NT2/D1 (cell line): ENCODE measurements at regions not wholly inside any gene's neighbourhood (a gene's known extent, or its start where the extent isn't known, plus 50 kb on each side); places are given as distances from the start of the nearest gene placed in this dataset.
"Not testable (repeated sequence)": the region's sequence is repeated elsewhere in the genome, so short reads cannot be mapped to it uniquely, and the experiment has no call there.

Experiments used
- DNase-seq: peaks from one replicate; pipeline ENCODE4 v3.0.0-alpha.2; 2011; ENCODE audit warnings: low read depth, low spot score
- H3K27me3 ChIP-seq: 2 replicates; pipeline ENCODE4 v1.6.0; 2011; ENCODE audit warnings: mild to moderate bottlenecking; ENCODE audit not compliant: insufficient read length, insufficient read depth
- H3K36me3 ChIP-seq: 2 replicates; pipeline ENCODE4 v1.6.1; 2011; ENCODE audit warnings: mild to moderate bottlenecking, low read length, mixed read lengths; ENCODE audit not compliant: insufficient read depth, insufficient read length
- H3K4me1 ChIP-seq: 2 replicates; pipeline ENCODE4 v1.5.1; 2011; ENCODE audit not compliant: insufficient read depth, insufficient read length
- H3K4me3 ChIP-seq: 2 replicates; pipeline ENCODE4 v1.5.1; 2011; ENCODE audit warnings: low read depth; ENCODE audit not compliant: insufficient read length
- H3K9ac ChIP-seq: 2 replicates; pipeline ENCODE4 v1.6.0; 2011; ENCODE audit warnings: low read depth; ENCODE audit not compliant: insufficient read length
- H3K9me3 ChIP-seq: 2 replicates; pipeline ENCODE4 v1.5.1; 2011; ENCODE audit warnings: mild to moderate bottlenecking, low read length; ENCODE audit not compliant: insufficient read depth
- SUZ12 ChIP-seq: IDR thresholded peaks from 2 replicates; pipeline ENCODE4 v1.6.1; 2011; ENCODE audit not compliant: insufficient read length, insufficient read depth; ENCODE audit errors: extremely low read depth
- YY1 ChIP-seq: IDR thresholded peaks from 2 replicates; pipeline ENCODE4 v1.6.1; 2011; ENCODE audit not compliant: insufficient read length, insufficient read depth
- ZNF274 ChIP-seq: IDR thresholded peaks from 2 replicates; pipeline ENCODE4 v1.6.1; 2011; ENCODE audit warnings: mild to moderate bottlenecking, low read depth, low read length

GRCh38 chr9:95574866-95575553, 58.2 kb upstream of the PTCH1 start:
- Histone ChIP-seq H3K9ac (no peak overlapping the region), H3K4me3 (no peak overlapping the region), H3K36me3 (no peaks in the 10 kb centered on the region), H3K9me3 (no peaks in the 10 kb centered on the region), H3K27me3 (no peaks in the 10 kb centered on the region), H3K4me1 (no peaks in the 10 kb centered on the region)
- DNase-seq: no peak
- TF ChIP-seq ZNF274 (no peak), SUZ12 (no peak), YY1 (no peak)

GRCh38 chr9:95574176-95574575, 57.4 kb upstream of the PTCH1 start:
- Histone ChIP-seq H3K36me3 (no peaks in the 10 kb centered on the region), H3K4me3 (no peak overlapping the region), H3K9me3 (no peaks in the 10 kb centered on the region), H3K27me3 (no peaks in the 10 kb centered on the region), H3K4me1 (no peaks in the 10 kb centered on the region), H3K9ac (no peak overlapping the region)
- no peak for DNase-seq
- no peak for TF ChIP-seq SUZ12

GRCh38 chr9:95573463-95573862, 56.7 kb upstream of the PTCH1 start:
- DNase-seq: no peak
- H3K9me3 ChIP-seq: peaks cover 5% of the 10 kb centered on the region; the same call in 1 of the 2 replicates
- H3K4me1 ChIP-seq: no peaks in the 10 kb centered on the region
- no peak overlapping the region for H3K9ac ChIP-seq
- H3K27me3 ChIP-seq: no peaks in the 10 kb centered on the region
- no peak overlapping the region for H3K4me3 ChIP-seq
- no peaks in the 10 kb centered on the region for H3K36me3 ChIP-seq
- no peak for TF ChIP-seq YY1
- TF ChIP-seq ZNF274: no peak
- TF ChIP-seq SUZ12: no peak

GRCh38 chr9:95572381-95573151, 55.8 kb upstream of the PTCH1 start:
- peaks cover 2% of the 10 kb centered on the region for H3K4me1 ChIP-seq
- no peak for DNase-seq
- H3K27me3 ChIP-seq: no peaks in the 10 kb centered on the region
- peaks cover 8% of the 10 kb centered on the region; the same call in 1 of the 2 replicates for H3K9me3 ChIP-seq
- TF ChIP-seq SUZ12: no peak
- no peak for TF ChIP-seq YY1
- TF ChIP-seq ZNF274: no peak
- H3K9ac ChIP-seq: no peak overlapping the region
- H3K36me3 ChIP-seq: no peaks in the 10 kb centered on the region
- H3K4me3 ChIP-seq: no peak overlapping the region

GRCh38 chr9:95570646-95571045, 53.9 kb upstream of the PTCH1 start:
- no peak for DNase-seq
- H3K9me3 ChIP-seq: peaks cover 8% of the 10 kb centered on the region; the same call in 1 of the 2 replicates
- H3K27me3 ChIP-seq: no peaks in the 10 kb centered on the region
- no peak overlapping the region for H3K9ac ChIP-seq
- no peaks in the 10 kb centered on the region for H3K36me3 ChIP-seq
- H3K4me1 ChIP-seq: peaks cover 4% of the 10 kb centered on the region
- no peak overlapping the region for H3K4me3 ChIP-seq
- TF ChIP-seq SUZ12 (no peak), ZNF274 (no peak), YY1 (no peak)

GRCh38 chr9:95570150-95570549, 53.4 kb upstream of the PTCH1 start:
- peaks cover 4% of the 10 kb centered on the region for H3K4me1 ChIP-seq
- H3K9me3 ChIP-seq: peaks cover 8% of the 10 kb centered on the region; the same call in 1 of the 2 replicates
- TF ChIP-seq YY1: no peak
- TF ChIP-seq SUZ12: no peak
- no peak for TF ChIP-seq ZNF274
- H3K9ac ChIP-seq: no peak overlapping the region
- DNase-seq: no peak
- H3K4me3 ChIP-seq: no peak overlapping the region
- H3K27me3 ChIP-seq: no peaks in the 10 kb centered on the region
- H3K36me3 ChIP-seq: no peaks in the 10 kb centered on the region

GRCh38 chr9:95568735-95569134, 52.0 kb upstream of the PTCH1 start:
- DNase-seq, H3K27me3 ChIP-seq, H3K36me3 ChIP-seq, H3K4me1 ChIP-seq, H3K9me3 ChIP-seq, H3K9ac ChIP-seq, H3K4me3 ChIP-seq: not testable (repeated sequence)
